ENCODE measurements at regions not wholly inside any gene's neighbourhood (a gene's known extent, or its start where the extent isn't known, plus 50 kb on each side); places are given as distances from the start of the nearest gene placed in this dataset.

- TF ChIP-seq YY1 (IDR thresholded peaks at IDR 0.05; ENCODE audit: low read depth, low read length) (no peak), SUZ12 (IDR thresholded peaks at IDR 0.05; ENCODE audit: low read length) (no peak)
Observed at GRCh38 chr16:72324578-72324977, 152.6 kb upstream of the PMFBP1 start (continued).
